GM21786 (cell line): ENCODE measurements at regions not wholly inside any gene's neighbourhood (a gene's known extent, or its start where the extent isn't known, plus 50 kb on each side); places are given as distances from the start of the nearest gene placed in this dataset.

Source experiments
- ATAC-seq: cut with Tn5 transposase; IDR thresholded peaks from one replicate; pipeline ENCODE4 v1.9.1; 2021; ENCODE audit not compliant: unreplicated experiment

GRCh38 chr3:34175636-34176176 lies 377.3 kb downstream of the PDCD6IP start:
- ATAC-seq, result no peak

GRCh38 chr3:34176723-34177122 lies 378.3 kb downstream of the PDCD6IP start:
- ATAC-seq, result no peak

DNA sequence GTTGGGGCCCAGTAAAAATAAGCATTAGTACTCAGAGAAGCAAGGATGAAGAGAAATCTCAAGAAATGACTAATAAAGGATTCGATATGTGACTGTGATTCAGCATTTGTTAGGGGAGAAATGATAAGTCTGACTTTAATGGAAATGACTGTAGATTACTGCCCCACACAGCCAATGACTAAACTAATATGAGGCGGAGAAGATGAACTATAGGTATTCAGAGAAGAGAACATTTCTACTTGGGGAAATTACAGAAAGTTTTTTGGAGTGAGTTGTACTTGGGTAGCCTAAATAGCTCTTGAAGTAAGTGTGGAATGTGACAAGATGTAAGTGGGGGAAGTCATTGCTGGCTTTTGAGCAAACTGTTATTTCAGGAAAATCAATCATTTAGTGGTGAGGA lies 380.0 kb downstream of the PDCD6IP start:
- no peak for ATAC-seq

- ATAC-seq, result no peak
These were observed 381.3 kb downstream of the PDCD6IP start for GRCh38 chr3:34179716-34180115.

GRCh38 chr3:34180532-34180931 lies 382.1 kb downstream of the PDCD6IP start:
- no peak for ATAC-seq

DNA sequence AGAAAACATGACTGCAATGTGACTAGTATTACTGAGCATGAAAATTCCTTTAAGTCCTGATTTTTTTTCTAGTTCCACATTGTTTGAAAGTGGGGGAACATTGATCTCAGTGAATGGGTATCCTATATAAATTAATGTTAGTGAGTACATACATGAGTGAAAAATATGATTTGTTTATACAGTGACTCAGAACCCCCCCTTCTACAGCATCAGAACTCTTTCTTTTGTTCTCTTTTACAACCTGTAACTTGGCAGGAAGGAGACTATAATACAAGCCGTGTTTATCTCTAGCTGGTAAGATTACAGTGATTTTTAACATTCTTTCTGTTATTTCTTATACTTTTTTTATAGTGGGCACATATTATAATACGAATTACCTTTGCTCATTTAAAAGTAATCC lies 384.7 kb downstream of the PDCD6IP start:
- no peak for ATAC-seq

DNA sequence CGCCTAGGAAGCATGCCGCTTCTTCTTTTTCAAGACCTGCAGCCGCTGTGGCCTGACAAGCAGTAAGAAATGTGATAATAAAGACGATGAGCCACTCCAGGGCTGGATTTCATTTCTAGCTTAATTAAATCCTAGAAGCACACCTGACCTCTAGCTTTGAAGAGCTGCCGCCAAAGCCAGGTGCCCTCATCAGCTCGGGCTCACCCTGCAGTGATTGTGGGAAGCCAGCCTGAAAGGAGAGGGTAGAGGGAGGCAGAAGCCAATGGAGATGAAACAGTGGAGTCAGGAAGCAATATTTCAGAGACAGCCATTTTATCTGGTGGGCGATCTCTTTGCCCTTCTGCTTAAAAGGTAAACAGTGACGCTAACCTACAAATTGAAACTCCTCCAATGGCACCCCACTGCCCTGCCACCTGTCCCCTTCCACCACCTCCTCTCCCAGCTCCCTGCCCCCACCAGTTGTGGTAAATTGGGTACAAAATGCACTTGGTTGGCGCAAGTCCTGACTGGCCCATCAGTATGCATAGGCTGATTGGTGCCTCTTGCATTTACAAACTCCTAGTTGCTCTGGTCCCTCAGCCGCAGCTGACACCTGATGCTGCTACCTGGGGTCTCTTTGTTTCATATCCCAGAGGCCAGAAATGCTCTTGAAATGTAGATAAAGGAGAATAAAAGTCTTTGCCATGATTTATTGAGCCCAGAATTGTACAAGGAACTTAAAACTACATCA lies 385.3 kb downstream of the PDCD6IP start:
- ATAC-seq, result no peak

GRCh38 chr3:34185301-34185700 lies 386.9 kb downstream of the PDCD6IP start:
- peak; percentile 42 for ATAC-seq

GRCh38 chr3:34189133-34189532 lies 390.7 kb downstream of the PDCD6IP start:
- ATAC-seq, result no peak

- no peak for ATAC-seq
These were observed 398.5 kb downstream of the PDCD6IP start for GRCh38 chr3:34196914-34197313.

GRCh38 chr3:34198309-34198708 lies 399.9 kb downstream of the PDCD6IP start:
- peak; percentile 49 for ATAC-seq

GRCh38 chr3:34200576-34200975 lies 402.1 kb downstream of the PDCD6IP start:
- ATAC-seq, result peak; percentile 95

DNA sequence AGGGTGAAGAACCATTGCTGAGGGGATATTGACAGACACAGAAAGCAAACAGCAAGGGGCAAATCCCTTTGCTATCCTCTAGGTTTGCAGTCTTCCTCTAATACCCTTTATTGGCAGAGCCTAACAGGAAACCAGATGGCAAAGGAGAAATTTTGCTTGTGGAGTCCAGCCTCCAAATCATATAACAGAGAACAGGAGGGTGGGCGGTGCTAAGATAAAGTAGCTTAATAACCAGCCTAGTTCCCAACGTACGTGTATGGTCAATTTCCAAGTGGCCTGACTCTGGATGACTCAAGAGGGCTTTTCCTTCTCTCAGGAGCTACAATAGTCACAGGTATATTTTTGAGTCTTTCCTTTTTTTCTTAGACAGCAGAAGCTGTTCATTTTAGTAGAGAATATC lies 404.5 kb downstream of the PDCD6IP start:
- no peak for ATAC-seq

GRCh38 chr3:34203386-34203785 lies 405.0 kb downstream of the PDCD6IP start:
- ATAC-seq, result no peak

GRCh38 chr3:34207002-34207401 lies 408.6 kb downstream of the PDCD6IP start:
- no peak for ATAC-seq

GRCh38 chr3:34207806-34208205 lies 409.4 kb downstream of the PDCD6IP start:
- ATAC-seq, result no peak

DNA sequence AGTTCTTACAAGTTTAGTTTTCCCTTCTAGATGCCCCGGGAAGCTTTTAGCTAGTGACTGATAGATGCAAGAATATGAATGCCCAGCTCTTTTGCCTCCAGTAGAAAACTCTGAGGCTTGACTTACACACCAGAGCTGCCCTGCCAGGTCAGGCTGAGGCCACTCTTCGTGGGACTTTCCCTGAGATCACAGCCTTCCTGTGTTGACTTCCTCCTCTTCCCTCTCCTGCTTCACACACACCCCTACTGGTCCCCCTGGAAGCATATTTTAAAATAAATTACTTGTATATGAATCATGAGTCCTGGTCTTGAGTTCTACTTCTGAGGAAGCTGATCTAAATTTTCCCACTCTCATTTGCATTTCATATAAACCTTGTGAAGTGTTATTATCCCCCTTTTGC lies 413.7 kb downstream of the PDCD6IP start:
- no peak for ATAC-seq

DNA sequence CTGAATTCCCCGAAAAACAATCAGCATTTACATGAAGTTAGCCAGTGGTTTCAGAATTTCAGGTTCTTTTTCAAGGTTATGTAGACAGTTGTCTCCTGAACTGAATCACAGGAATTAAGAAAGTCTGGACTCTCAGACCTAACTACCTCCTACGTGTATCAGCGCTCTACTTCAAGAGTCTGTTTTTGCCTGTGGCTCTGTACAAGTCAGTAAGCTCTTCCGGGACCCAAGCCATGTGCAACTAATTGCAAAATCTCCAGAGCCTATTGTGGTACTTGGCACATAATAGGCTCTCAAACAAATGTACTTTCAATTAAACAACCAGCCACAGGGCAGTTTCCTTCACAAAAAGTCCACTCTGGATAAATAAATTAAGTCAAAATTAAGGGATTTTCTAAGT lies 414.2 kb downstream of the PDCD6IP start:
- ATAC-seq, result no peak

DNA sequence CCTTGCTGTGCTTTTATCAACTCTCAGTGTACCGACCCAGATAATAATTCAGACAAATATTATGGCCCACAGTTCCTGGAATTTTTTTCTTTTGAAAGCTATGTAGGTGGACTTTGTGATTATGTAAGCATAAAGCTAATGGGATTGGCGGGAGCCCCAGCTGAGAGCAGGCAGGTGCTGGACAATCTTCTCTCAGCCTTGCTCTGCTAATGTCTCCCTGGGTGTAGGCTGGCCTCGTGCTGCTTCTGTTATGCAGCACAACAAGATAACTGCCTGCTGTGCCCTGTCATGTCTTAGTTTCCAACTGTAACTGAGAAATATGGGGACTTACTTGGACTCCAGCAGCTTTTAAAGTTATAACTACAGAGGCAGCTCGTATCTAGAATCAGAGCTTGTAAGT lies 415.0 kb downstream of the PDCD6IP start:
- ATAC-seq, result no peak

DNA sequence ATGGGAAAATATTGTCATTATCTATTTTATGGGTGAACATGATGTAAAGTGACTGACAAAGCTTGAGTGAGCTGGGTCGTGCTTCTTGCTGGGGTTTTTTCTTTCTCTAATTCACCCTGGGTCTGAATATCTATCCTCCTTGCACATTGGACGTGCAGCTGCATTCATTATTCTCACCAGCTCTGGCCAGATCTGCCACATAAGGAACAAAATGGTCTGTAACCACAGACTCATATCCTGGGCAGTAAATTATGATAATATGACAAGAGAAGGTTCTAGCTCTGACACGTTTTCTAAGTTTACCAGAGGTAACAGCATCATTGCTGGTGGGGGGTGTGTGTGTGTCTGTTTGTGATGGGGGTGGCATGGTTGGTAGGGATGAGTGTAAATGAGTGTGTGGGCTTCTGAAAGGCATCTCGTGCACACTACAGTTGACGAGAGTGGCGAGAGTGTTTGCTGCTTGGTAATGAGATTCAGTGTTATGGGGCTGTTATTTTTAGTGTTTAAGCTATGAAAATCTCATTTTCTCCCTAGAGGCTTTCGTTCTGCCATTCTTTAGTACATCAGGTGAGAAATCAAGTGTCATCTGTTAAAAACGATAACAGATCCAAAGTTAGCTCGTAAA lies 418.4 kb downstream of the PDCD6IP start:
- peak; percentile 53 for ATAC-seq

GRCh38 chr3:34218706-34219385 lies 420.4 kb downstream of the PDCD6IP start:
- no peak for ATAC-seq

GRCh38 chr3:34219556-34219955 lies 421.1 kb downstream of the PDCD6IP start:
- ATAC-seq, result no peak
